Trophoblast cell (in vitro differentiated cells and primary cell): ENCODE measurements at regions not wholly inside any gene's neighbourhood (a gene's known extent, or its start where the extent isn't known, plus 50 kb on each side); places are given as distances from the start of the nearest gene placed in this dataset.
A peak's percentile ranks its signal among the peaks of the same experiment; 100 is the strongest.

Experiments used
- DNase-seq, 2 donors: peaks; one replicate each; pipeline ENCODE4 v3.0.0-alpha.2; 2016
- H2AFZ ChIP-seq: 2 replicates; pipeline ENCODE4 v1.6.1; 2013; ENCODE audit warnings: low read length, moderate library complexity, mild to moderate bottlenecking; ENCODE audit not compliant: insufficient read depth, poor library complexity
- H2AK5ac ChIP-seq: 2 replicates; pipeline ENCODE4 v1.6.1; 2013; ENCODE audit warnings: mild to moderate bottlenecking, low read length
- H2BK120ac ChIP-seq: 2 replicates; pipeline ENCODE4 v1.6.1; 2013; ENCODE audit warnings: low read length, mild to moderate bottlenecking, moderate library complexity; ENCODE audit not compliant: insufficient read depth, poor library complexity
- H2BK12ac ChIP-seq: 2 replicates; pipeline ENCODE4 v1.6.1; 2013; ENCODE audit warnings: mild to moderate bottlenecking, low read length, moderate library complexity
- H2BK5ac ChIP-seq: 2 replicates; pipeline ENCODE4 v1.6.1; 2013; ENCODE audit warnings: low read length, low read depth, moderate library complexity, mild to moderate bottlenecking; ENCODE audit not compliant: poor library complexity
- H3K14ac ChIP-seq: 2 replicates; pipeline ENCODE4 v1.6.1; 2013; ENCODE audit warnings: mild to moderate bottlenecking, low read length
- H3K18ac ChIP-seq: 2 replicates; pipeline ENCODE4 v1.6.1; 2013; ENCODE audit warnings: mild to moderate bottlenecking, low read length
- H3K23ac ChIP-seq: 2 replicates; pipeline ENCODE4 v1.6.1; 2013; ENCODE audit warnings: low read length
- H3K27ac ChIP-seq: 2 replicates; pipeline ENCODE4 v1.5.1; 2013; ENCODE audit warnings: low read depth, mild to moderate bottlenecking, inconsistent platforms, low read length, moderate library complexity
- H3K27me3 ChIP-seq: 2 replicates; pipeline ENCODE4 v1.6.1; 2013; ENCODE audit warnings: inconsistent platforms, mild to moderate bottlenecking, low read length, moderate library complexity; ENCODE audit not compliant: insufficient read depth
- H3K36me3 ChIP-seq, 2 experiments: 1 replicate in 1 of 2; 2 replicates in 1 of 2; pipeline ENCODE4 v1.6.1; 2013; ENCODE audit warnings: low read length in 2 of 2, mild to moderate bottlenecking in 2 of 2, moderate library complexity in 1 of 2; ENCODE audit not compliant: insufficient read depth in 2 of 2, control insufficient read depth in 1 of 2
- H3K4ac ChIP-seq: 2 replicates; pipeline ENCODE4 v1.6.1; 2013; ENCODE audit warnings: low read depth, mild to moderate bottlenecking, low read length, moderate library complexity
- H3K4me1 ChIP-seq, 2 experiments: 1 replicate in 1 of 2; 2 replicates in 1 of 2; pipeline ENCODE4 v1.6.1; 2013; ENCODE audit warnings: low read length in 2 of 2, mild to moderate bottlenecking in 2 of 2, moderate library complexity in 1 of 2; ENCODE audit not compliant: insufficient read depth in 2 of 2, control insufficient read depth in 1 of 2
- H3K4me2 ChIP-seq: 2 replicates; pipeline ENCODE4 v1.6.1; 2013; ENCODE audit warnings: inconsistent platforms, mild to moderate bottlenecking, low read length, moderate library complexity
- H3K4me3 ChIP-seq: 2 replicates; pipeline ENCODE4 v1.5.1; 2013; ENCODE audit warnings: mild to moderate bottlenecking, low read depth, low read length, inconsistent platforms
- H3K79me1 ChIP-seq: one replicate; pipeline ENCODE4 v1.6.1; 2013; ENCODE audit warnings: low read length
- H3K79me2 ChIP-seq: 2 replicates; pipeline ENCODE4 v1.6.1; 2013; ENCODE audit warnings: low read length, mild to moderate bottlenecking; ENCODE audit not compliant: control insufficient read depth, insufficient read depth, poor library complexity
- H3K9ac ChIP-seq: 2 replicates; pipeline ENCODE4 v1.6.1; 2013; ENCODE audit warnings: mild to moderate bottlenecking, low read length
- H3K9me3 ChIP-seq: 2 replicates; pipeline ENCODE4 v1.6.1; 2013; ENCODE audit warnings: low read depth, mild to moderate bottlenecking, control low read depth, inconsistent platforms, low read length; ENCODE audit not compliant: insufficient read depth
- H4K12ac ChIP-seq: 2 replicates; pipeline ENCODE4 v1.6.1; 2013; ENCODE audit warnings: low read depth, mild to moderate bottlenecking, low read length, moderate library complexity
- H4K8ac ChIP-seq: 2 replicates; pipeline ENCODE4 v1.6.1; 2013; ENCODE audit warnings: low read depth, mild to moderate bottlenecking, low read length, moderate library complexity
- H4K91ac ChIP-seq: one replicate; pipeline ENCODE4 v1.6.1; 2013; ENCODE audit warnings: low read depth, mild to moderate bottlenecking, low read length, moderate library complexity
- WGBS: extraction: QIAGEN DNeasy Blood & Tissue Kit; methylation state at CpG from one replicate; pipeline ENCODE4 v1.1.7; 2013; ENCODE audit warnings: missing lambda C conversion rate; ENCODE audit not compliant: insufficient read length, insufficient coverage; ENCODE audit errors: extremely low coverage; 5-methylcytosine and 5-hydroxymethylcytosine counted together

DNA sequence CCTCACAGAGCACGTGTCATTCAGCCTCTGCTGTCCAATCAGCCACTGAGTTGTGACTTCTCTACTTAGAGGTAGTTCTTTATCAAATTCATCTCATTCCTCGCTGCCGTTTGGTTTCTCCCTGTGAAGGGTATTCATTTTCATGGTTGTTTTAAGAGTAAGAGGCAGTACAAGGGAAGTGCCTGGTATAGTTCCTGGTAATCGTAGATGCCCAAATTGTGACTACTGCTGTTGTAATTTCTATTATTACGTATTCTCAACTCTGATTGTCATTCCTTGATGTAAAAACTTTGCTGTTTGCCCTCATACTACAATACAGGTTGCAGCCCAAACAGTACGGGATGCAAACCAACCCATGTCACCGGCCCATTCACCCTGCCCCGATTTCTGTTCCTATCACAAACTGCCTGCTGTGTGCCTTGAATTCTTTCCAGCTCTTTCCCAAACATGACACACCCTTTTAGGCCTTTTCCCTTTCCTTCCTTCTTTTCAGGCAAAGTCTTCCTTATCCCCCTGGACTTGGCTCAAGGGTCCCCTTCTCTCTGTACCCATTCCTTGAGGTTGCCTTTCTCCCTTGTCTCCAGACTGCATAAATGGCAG lies 93.0 kb downstream of the SLC25A47 start:
- no peak overlapping the region for H2BK5ac ChIP-seq
- H3K27me3 ChIP-seq: no peaks in the 10 kb centered on the region
- H3K9ac ChIP-seq: no peak overlapping the region
- H3K14ac ChIP-seq: peak overlapping the region; percentile 46
- DNase-seq: peak; percentile 82 to 95
- H3K4me2 ChIP-seq: no peak overlapping the region
- H3K4me3 ChIP-seq: no peak overlapping the region
- H3K36me3 ChIP-seq: no peaks in the 10 kb centered on the region
- H3K79me2 ChIP-seq: no peaks in the 10 kb centered on the region
- peaks cover 2% of the 10 kb centered on the region for H3K79me1 ChIP-seq
- H2AFZ ChIP-seq: peak overlapping the region; percentile 35
- peaks cover 10 to 17% of the 10 kb centered on the region in 2 experiments for H3K4me1 ChIP-seq
- H4K8ac ChIP-seq: no peak overlapping the region
- H4K12ac ChIP-seq: no peak overlapping the region
- peak overlapping the region; percentile 73 for H3K18ac ChIP-seq
- H3K4ac ChIP-seq: no peak overlapping the region
- peaks cover 4% of the 10 kb centered on the region for H3K9me3 ChIP-seq
- peak overlapping the region; percentile 19 for H4K91ac ChIP-seq
- peak overlapping the region; percentile 74 for H2BK120ac ChIP-seq
- no peak overlapping the region for H2AK5ac ChIP-seq
- H3K27ac ChIP-seq: no peak overlapping the region
- H2BK12ac ChIP-seq: no peak overlapping the region
- H3K23ac ChIP-seq: no peak overlapping the region
- WGBS: no CpG with 5 or more reads among the region's 8 CpGs

DNA sequence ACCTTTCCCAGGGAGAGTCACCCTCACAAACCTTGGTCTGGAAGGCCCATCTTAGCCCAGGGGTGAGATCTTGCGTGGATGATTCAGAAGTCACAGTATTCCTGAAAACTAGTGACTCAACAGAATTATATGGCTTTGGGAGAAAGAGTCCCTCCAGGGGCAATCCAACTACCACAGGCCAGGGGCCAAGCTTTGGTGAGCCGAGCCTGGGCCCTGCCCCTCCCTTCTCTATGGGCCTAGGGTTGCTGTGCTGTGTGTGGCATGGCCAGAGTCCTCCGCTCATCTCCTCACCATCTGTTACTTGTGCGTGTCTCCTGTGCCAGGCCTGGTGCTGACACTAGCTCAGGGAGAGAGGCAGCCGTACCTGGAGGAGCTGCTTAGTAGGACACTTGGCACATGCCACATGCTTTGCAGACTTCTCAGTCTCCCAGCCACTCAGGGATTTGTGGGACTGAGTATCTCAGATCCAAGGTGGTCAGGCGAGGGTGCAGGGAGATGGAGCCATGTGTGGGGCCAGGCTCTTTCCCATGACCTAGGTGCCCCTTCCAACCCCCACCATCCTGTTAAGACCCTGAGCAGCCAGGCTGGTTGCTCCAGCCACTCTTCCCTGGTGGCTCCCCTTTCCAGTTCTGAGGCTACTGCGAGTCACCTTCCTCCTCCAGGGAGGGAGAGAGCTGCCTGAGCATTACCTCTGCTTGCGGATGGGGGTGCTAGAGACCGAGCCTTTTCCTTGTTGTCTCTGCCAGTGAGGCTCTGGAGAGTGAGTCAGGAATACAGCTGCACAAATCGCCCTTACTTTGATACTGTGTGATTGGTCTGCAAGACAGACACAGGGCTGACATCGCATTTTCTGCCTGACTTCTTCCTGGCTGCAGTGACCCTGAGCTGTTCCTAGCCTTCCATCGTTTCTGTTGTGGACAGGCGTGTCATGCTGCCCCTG lies 94.1 kb downstream of the SLC25A47 start:
- Histone ChIP-seq H3K79me1 (peaks cover 2% of the 10 kb centered on the region), H2BK120ac (no peak overlapping the region), H3K14ac (no peak overlapping the region), H3K4me2 (no peak overlapping the region), H3K4me3 (no peak overlapping the region), H4K12ac (no peak overlapping the region), H3K27me3 (no peaks in the 10 kb centered on the region), H3K4me1 (peaks cover 10 to 17% of the 10 kb centered on the region in 2 experiments), H2AK5ac (no peak overlapping the region), H3K36me3 (no peaks in the 10 kb centered on the region), H4K8ac (no peak overlapping the region), H3K4ac (no peak overlapping the region), H3K79me2 (no peaks in the 10 kb centered on the region), H3K9me3 (peaks cover 4% of the 10 kb centered on the region), H2BK12ac (no peak overlapping the region), H3K27ac (no peak overlapping the region), H3K18ac (no peak overlapping the region), H2AFZ (no peak overlapping the region), H3K9ac (no peak overlapping the region), H4K91ac (no peak overlapping the region), H3K23ac (no peak overlapping the region), H2BK5ac (no peak overlapping the region)
- WGBS: no CpG with 5 or more reads among the region's 13 CpGs
- peak; percentile 90 to 92 for DNase-seq

GRCh38 chr14:100419856-100420255 lies 96.7 kb downstream of the SLC25A47 start:
- WGBS: no CpG with 5 or more reads among the region's 4 CpGs
- Histone ChIP-seq H3K14ac (no peak overlapping the region), H3K4me1 (peaks cover 13 to 26% of the 10 kb centered on the region in 2 experiments), H3K9ac (no peak overlapping the region), H2BK120ac (no peak overlapping the region), H2BK5ac (no peak overlapping the region), H3K18ac (no peak overlapping the region), H3K9me3 (peaks cover 4% of the 10 kb centered on the region), H4K91ac (no peak overlapping the region), H4K12ac (no peak overlapping the region), H2BK12ac (no peak overlapping the region), H3K4me3 (no peak overlapping the region), H3K79me1 (peaks cover 2% of the 10 kb centered on the region), H4K8ac (no peak overlapping the region), H3K27ac (no peak overlapping the region), H3K4ac (no peak overlapping the region), H3K23ac (no peak overlapping the region), H3K27me3 (no peaks in the 10 kb centered on the region), H3K36me3 (no peaks in the 10 kb centered on the region), H2AK5ac (no peak overlapping the region), H3K79me2 (no peaks in the 10 kb centered on the region), H3K4me2 (no peak overlapping the region), H2AFZ (no peak overlapping the region)
- no peak for DNase-seq

GRCh38 chr14:100421756-100422470 lies 98.8 kb downstream of the SLC25A47 start:
- Histone ChIP-seq H3K4ac (no peak overlapping the region), H3K9me3 (peaks cover 1% of the 10 kb centered on the region), H4K12ac (no peak overlapping the region), H4K8ac (no peak overlapping the region), H2AFZ (no peak overlapping the region), H3K4me2 (no peak overlapping the region), H4K91ac (no peak overlapping the region), H3K4me1 (peaks cover 9 to 16% of the 10 kb centered on the region in 2 experiments), H3K9ac (no peak overlapping the region), H2BK12ac (no peak overlapping the region), H3K27ac (no peak overlapping the region), H3K4me3 (no peak overlapping the region), H3K79me2 (no peaks in the 10 kb centered on the region), H2BK120ac (no peak overlapping the region), H2BK5ac (no peak overlapping the region), H3K23ac (no peak overlapping the region), H2AK5ac (no peak overlapping the region), H3K18ac (no peak overlapping the region), H3K36me3 (no peaks in the 10 kb centered on the region), H3K79me1 (no peaks in the 10 kb centered on the region), H3K27me3 (no peaks in the 10 kb centered on the region), H3K14ac (no peak overlapping the region)
- no CpG with 5 or more reads among the region's 2 CpGs for WGBS
- DNase-seq: no peak
